HG02642 (cell line): ENCODE measurements at regions not wholly inside any gene's neighbourhood (a gene's known extent, or its start where the extent isn't known, plus 50 kb on each side); places are given as distances from the start of the nearest gene placed in this dataset.

Source experiments
- ATAC-seq: cut with Tn5 transposase; IDR thresholded peaks from one replicate; pipeline ENCODE4 v1.9.1; 2021; ENCODE audit warnings: mild to moderate bottlenecking; ENCODE audit not compliant: unreplicated experiment, poor library complexity

DNA sequence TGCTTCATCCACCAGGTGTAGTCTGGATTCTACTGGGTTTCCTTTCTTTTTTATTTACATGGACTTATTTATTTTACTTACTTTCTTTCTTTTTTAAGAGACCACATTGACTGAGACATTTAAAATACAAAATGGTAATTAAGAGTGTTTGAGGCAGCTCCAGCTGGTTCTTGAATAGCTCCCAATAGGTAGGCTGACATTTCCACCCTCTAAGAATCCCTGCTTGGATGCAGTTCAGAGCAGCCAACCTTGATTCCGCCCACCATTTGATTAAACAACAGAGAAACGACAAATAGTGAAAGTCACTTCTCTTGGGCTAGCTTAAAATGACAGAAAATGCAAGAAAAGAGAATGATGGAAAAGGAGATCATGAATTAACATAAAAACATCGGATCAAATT is 270.5 kb downstream of the TUSC7 start:
- no peak for ATAC-seq

DNA sequence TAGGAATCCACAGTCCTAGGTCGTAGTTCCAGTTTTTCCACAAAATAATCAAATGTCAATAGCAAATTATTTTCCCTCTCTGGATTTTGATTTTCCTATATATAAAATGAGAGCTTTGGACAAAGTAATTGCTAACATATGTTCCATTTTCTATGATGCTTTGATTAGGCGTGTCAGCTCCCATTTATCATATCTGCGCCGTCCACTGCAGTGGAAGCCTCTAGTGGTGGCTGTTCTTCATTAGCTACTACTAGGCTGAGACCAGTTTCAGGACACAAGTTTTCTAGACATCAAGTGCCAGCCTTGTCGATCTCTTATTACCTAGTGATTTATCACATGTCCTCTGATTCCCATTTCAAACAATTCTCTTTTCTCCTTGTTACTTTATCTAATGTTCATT is 271.5 kb downstream of the TUSC7 start:
- no peak for ATAC-seq

DNA sequence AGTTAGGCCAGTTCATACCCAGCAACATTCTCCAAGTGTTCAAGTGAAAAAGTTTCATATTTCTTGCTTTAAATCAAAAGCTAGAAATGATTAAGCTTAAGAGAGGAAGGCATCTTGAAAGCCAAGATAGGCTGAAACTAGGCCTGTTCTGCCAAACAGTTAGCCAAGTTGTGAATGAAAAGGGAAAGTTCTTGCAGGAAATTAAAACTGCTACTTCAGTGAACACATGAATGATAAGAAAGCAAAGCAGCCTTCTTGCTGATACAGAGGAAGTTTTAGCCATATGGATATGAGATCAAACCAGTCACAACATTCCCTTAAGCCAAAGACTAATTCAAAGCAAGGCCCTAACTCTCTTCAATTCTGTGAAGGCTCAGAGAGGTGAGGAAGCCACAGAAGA is 274.7 kb downstream of the TUSC7 start:
- no peak for ATAC-seq

DNA sequence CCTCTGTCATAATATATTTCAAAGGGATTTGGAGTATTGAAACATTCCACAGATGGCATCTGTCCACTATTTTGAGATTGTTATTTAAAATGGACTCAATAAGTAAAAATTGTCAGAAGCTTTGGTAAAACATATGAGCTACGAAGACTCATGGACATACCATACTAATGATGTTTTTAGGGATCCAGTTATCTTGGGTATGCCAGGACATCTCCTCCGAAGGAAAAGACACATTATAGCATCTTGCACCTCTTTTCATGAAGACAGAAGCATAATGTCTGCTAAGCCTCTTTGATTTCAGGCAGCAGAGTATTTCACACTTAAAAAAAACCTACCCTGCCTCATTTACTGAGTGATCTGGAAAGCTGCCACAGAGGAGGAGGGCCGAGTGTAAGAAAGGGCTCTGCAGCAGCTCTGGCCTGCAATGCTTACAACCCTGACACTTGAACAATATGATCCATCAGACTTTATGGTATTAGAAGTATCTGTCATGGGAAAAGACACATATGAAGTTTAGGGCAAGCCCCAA is 284.8 kb downstream of the TUSC7 start:
- ATAC-seq, result no peak

DNA sequence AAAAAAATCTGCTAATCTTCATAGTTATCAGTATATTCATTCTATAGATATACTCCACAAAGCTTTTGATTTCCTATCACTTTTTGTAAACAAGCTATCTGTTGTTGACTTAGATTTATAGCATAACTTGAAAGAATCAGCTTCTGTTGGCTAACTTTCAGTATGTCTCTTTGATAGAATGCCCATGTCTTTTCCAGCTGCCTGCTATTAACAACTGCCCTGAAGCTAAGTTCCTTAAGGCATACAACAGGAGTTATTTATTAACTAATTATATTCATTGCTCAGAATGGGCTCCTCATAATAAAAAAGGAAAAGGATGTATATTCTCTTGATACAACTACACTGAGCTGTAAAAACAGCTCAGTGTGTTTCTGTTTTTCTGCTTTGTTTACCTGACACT is 293.9 kb downstream of the TUSC7 start:
- ATAC-seq, result no peak

DNA sequence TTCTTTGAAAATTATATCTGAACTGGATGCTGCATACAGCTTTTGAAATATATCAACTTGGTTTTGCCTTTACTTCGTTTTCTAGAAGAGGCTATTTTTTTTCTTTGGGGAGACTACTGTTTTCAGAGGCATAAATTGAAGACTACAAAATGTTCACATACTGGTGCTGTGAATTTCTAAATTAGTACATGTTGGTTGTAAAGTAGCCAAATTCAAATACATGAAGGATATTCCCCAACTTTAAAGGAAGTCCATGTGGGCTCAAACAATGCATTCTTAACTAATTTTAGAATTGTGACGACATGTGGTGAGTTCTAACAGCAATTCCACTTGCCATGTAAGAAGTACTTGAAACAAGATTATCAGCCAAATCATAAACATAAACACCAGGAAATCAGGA is 295.7 kb downstream of the TUSC7 start:
- no peak for ATAC-seq

- no peak for ATAC-seq
Observed at GRCh38 chr3:117005911-117006522, 296.4 kb downstream of the TUSC7 start.

GRCh38 chr3:117010318-117010717 is 300.7 kb downstream of the TUSC7 start:
- no peak for ATAC-seq

DNA sequence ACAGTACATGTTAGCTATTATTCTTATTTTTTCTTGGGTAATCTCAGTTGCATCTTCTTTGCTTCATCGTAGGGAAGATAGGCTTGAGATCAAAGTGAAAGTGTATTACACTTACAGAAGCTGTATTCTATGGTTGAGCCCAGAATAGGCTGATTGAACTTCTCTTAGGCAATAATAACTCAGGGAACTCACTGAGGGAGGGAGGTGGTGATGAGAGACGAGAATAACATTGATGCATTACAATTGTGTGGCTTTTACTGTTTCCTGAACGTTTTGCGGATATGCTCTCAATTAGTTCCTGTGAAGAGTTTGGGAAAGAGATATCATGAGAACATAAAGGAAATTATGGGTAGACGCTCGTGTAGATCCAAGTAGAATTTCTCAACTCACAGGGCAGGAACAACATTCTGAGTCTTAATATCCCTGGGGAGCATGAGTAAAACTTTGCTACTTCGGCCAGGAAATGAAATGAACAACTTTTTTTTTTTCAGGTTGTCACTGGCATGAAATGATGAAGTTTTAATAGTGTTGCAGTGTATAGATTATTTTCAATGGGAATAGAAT is 302.2 kb downstream of the TUSC7 start:
- no peak for ATAC-seq

- no peak for ATAC-seq
Observed at GRCh38 chr3:117016378-117016777, 306.8 kb downstream of the TUSC7 start.

- peak; percentile 78 for ATAC-seq
Observed at GRCh38 chr3:117017135-117017894, 307.7 kb downstream of the TUSC7 start.

DNA sequence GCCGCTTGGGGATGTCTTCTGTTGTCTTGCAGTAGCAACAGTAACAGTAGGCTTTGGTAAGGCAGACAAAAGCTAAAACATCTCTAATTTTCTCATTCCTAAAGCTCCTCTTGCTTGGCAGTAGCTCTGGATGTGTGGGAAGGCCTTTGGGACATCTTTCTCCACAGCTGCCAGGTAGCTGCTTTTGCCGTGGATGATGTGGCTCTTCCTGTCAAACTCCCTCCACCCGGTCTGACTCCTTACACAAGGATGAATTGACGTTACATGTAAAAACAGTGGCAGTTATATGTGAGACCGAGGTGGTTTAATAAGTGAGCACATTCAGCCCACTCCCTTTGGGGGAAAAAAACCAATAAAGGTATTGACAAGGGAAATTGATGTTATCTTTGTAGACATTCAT is 309.1 kb downstream of the TUSC7 start:
- no peak for ATAC-seq

DNA sequence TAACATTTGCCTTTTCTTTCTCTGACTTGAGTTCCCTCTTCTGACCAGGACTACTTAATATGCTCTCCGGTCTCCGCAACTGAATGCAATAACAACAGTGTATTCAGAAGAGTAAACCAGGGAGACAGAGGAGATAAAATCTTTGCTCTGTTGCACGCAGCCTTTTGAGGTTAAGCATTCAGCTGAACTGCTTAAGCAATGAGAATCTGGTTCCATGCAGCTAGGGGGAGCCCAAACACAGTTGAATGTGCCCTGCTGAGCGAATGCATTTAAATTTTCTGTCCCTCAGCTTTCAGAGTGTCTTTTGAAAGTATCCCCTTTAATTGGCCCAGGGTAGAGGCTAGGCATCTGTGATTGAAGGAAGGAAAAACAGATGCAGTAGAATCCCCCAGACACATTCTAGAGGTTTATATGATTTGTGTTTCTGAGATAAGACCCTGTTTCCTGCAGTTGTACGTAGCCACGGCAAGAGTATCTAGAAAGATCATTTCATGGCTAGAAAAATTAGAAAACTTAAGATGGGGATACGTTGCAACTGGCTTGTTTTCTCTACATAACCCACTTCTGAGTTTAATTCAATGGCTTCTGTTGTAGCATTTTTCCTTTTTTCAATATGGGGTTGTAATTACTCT is 309.6 kb downstream of the TUSC7 start:
- peak; percentile 79 for ATAC-seq

GRCh38 chr3:117026401-117026800 is 316.8 kb downstream of the TUSC7 start:
- ATAC-seq, result no peak

DNA sequence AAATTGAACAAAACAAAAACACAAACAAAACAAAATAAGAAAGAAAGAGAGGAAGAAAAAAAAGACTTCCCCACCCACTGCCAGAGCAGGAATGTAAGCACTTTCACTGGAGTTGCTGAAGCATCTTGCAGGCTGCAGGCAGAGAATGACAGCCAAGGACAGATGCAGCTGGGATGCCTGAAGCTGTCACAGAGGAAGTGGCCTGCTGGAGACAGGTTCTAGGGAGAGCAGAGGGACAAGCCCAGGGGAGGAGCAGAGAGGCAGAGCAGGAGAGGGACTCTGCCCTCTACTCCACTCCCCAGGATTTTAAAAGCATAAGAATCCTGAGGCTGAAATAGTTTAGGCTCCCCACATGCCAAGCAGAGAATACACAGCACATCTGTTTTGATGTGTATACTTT is 326.2 kb downstream of the TUSC7 start:
- no peak for ATAC-seq

DNA sequence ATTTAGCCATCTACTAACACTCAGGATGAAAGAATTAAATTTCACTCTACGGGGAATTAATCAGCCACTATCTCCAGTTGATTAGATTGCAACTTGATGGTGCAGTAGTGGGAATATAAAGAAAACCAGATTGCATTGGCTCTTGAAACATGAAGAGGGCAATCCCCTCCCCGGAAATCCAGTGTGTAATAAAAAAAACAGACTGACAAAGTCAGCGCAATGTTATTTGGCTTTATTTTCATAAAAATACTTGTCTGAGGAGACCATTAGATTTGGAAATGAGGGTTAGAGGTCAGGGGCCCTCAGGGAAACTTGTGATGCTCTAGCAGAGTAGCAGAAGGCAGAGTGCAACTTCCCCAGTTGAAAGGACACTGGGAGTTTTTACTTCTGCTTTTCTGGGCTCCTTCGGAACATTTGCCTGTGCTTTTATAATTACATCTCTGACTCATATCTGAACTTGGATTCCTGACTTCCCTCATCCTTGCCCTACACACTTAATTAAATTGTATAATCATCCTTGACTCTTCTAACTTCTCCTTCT is 326.8 kb downstream of the TUSC7 start:
- no peak for ATAC-seq

- ATAC-seq, result no peak
Observed at GRCh38 chr3:117045143-117045542, 335.6 kb downstream of the TUSC7 start.

GRCh38 chr3:117047951-117048705 is 338.5 kb downstream of the TUSC7 start:
- ATAC-seq, result no peak

- ATAC-seq, result no peak
Observed at GRCh38 chr3:117052395-117052794, 342.8 kb downstream of the TUSC7 start.

DNA sequence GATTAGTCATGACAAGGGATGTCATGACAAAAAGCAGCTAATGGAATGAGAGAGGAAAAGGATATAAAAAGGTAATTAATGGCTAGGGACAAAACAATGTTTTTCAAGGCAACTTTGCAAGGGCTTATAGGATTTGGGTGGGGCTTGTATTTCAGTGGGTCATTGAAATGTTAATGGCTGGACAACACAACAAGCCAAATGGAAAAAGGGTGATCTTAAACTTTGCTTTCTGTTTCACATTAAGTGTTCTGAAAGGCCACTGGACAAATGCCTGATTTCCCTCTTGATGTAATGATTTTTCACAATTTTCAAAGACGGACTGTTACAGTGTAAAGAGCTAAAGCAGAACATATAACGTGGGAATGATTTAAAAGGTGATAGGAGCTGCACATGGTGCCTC is 345.0 kb downstream of the TUSC7 start:
- ATAC-seq, result no peak
